K562 (cell line): ENCODE measurements at regions not wholly inside any gene's neighbourhood (a gene's known extent, or its start where the extent isn't known, plus 50 kb on each side); places are given as distances from the start of the nearest gene placed in this dataset.

Source experiments
- ATAC-seq: fragments of 200-7000 bp; cut with Tn5 transposase; 3 replicates; pipeline ENCODE4 v1.9.1; 2020; ENCODE audit warnings: moderate library complexity
- BruUV-seq: library from RNA; stranded (reverse); fragments of 400-500 nt; replicated peaks from 2 replicates; lab custom pipeline; 2021; lab: Mats Ljungman, UMichigan
- CTCF ChIA-PET: fragments of 300-600 bp; formaldehyde crosslinking; extraction: SDS; loops from one replicate; lab custom pipeline; 2021; ENCODE audit warnings: low intra/inter-chr PET ratio; lab: Yijun Ruan, JAX
- POLR2A ChIA-PET: fragments of 300-600, 350-650 bp; sonication (Branson Sonifier 250); formaldehyde crosslinking; extraction: SDS; loops from one replicate; lab custom pipeline; 2021; ENCODE audit warnings: antibody characterized with exemption, inconsistent platforms; lab: Yijun Ruan, JAX
- DNase-seq, 4 experiments: peaks; one replicate each; pipeline versions ENCODE4 v3.0.0 to v3.0.0-alpha.2; 2011 to 2018; ENCODE audit warnings: low spot score in 3 of 4, mixed read lengths in 3 of 4; ENCODE audit errors: extremely low read depth in 1 of 4
- FAIRE-seq: peaks from 2 replicates; lab custom pipeline; 2011; peaks lifted over from hg19 to GRCh38; lab: Jason Lieb, UNC
- H2AFZ ChIP-seq: 2 replicates; pipeline ENCODE4 v1.6.0; 2011; ENCODE audit warnings: low read depth, low read length, control low read depth, inconsistent platforms
- H3K27ac ChIP-seq: fragments of 200-600 bp; 3 replicates; pipeline ENCODE4 v1.8.0; 2011; ENCODE audit warnings: low read depth, mild to moderate bottlenecking, control low read depth, inconsistent platforms, low read length, moderate library complexity, mixed read lengths; ENCODE audit errors: extremely low read depth
- H3K27me3 ChIP-seq, 2 experiments: fragments of 300-600 bp in 1 of 2; 2 replicates in 1 of 2; 3 replicates in 1 of 2; pipeline versions ENCODE4 v1.6.0 to v1.8.0; 2011; ENCODE audit warnings: inconsistent platforms in 2 of 2, low read length in 2 of 2, mild to moderate bottlenecking in 1 of 2, mixed read lengths in 1 of 2, moderate library complexity in 1 of 2; ENCODE audit not compliant: control insufficient read depth in 2 of 2, insufficient read depth in 2 of 2
- H3K36me3 ChIP-seq: fragments of 300-600 bp; 3 replicates; pipeline ENCODE4 v1.8.0; 2011; ENCODE audit warnings: mild to moderate bottlenecking, low read length, inconsistent platforms; ENCODE audit not compliant: control insufficient read depth, insufficient read depth
- H3K4me1 ChIP-seq, 2 experiments: fragments of 200-600 bp in 1 of 2; replicated peaks in 1 of 2; 2 replicates in 1 of 2; 3 replicates in 1 of 2; pipeline versions ENCODE4 v1.5.1 to v1.8.0; 2011; ENCODE audit warnings: inconsistent platforms in 2 of 2, low read length in 2 of 2, mild to moderate bottlenecking in 1 of 2, mixed read lengths in 1 of 2, moderate library complexity in 1 of 2; ENCODE audit not compliant: control insufficient read depth in 2 of 2, insufficient read depth in 2 of 2
- H3K4me2 ChIP-seq: 2 replicates; pipeline ENCODE4 v1.6.1; 2011; ENCODE audit warnings: low read length, control low read depth, inconsistent platforms, mixed read lengths; ENCODE audit not compliant: insufficient read depth
- H3K4me3 ChIP-seq: fragments of 200-600 bp; sonication (generic), shearing (Covaris generic); 2 replicates; pipeline ENCODE4 v1.5.1; 2016; ENCODE audit warnings: control low read depth, inconsistent platforms
- H3K79me2 ChIP-seq: fragments of 200-600 bp; 3 replicates; pipeline ENCODE4 v1.8.0; 2011; ENCODE audit warnings: low read length, inconsistent platforms; ENCODE audit not compliant: control insufficient read depth, insufficient read depth
- H3K9ac ChIP-seq, 2 experiments: 2 replicates each; pipeline versions ENCODE4 v1.6.0 to v1.6.1; 2011; ENCODE audit warnings: low read depth in 2 of 2, low read length in 2 of 2, control low read depth in 1 of 2, inconsistent platforms in 1 of 2, mild to moderate bottlenecking in 1 of 2, mixed read lengths in 1 of 2; ENCODE audit not compliant: insufficient read depth in 1 of 2
- H3K9me1 ChIP-seq: one replicate; pipeline ENCODE4 v1.6.0; 2011; ENCODE audit warnings: inconsistent platforms, mild to moderate bottlenecking, low read length, moderate library complexity; ENCODE audit not compliant: control insufficient read depth, insufficient read depth
- H3K9me3 ChIP-seq: replicated peaks from 2 replicates; pipeline ENCODE4 v1.5.1; 2011; ENCODE audit warnings: low read depth, low read length, inconsistent platforms; ENCODE audit not compliant: control insufficient read depth, insufficient read depth
- H4K20me1 ChIP-seq: replicated peaks from 2 replicates; pipeline ENCODE4 v1.6.1; 2011; ENCODE audit warnings: low read length, inconsistent platforms, mixed read lengths; ENCODE audit not compliant: control insufficient read depth, insufficient read depth
- CCAR2 ChIP-seq: fragments of 200-400 bp; formaldehyde crosslinking; IDR thresholded peaks from 2 replicates; pipeline ENCODE4 v1.6.1; 2017; ENCODE audit warnings: mild to moderate bottlenecking, low read depth, low read length
- CHAMP1 ChIP-seq: fragments of 450-650 bp; IDR thresholded peaks from 2 replicates; pipeline ENCODE4 v1.6.1; 2016; ENCODE audit warnings: mild to moderate bottlenecking
- MEF2A ChIP-seq: IDR thresholded peaks from 2 replicates; pipeline ENCODE4 v1.6.1; 2011; ENCODE audit warnings: low read depth, mild to moderate bottlenecking, low read length, moderate library complexity; ENCODE audit not compliant: control insufficient read depth
- PRDM10 ChIP-seq: fragments of 450-650 bp; IDR thresholded peaks from 2 replicates; pipeline ENCODE4 v1.6.1; 2018; ENCODE audit not compliant: partially characterized antibody
- PTBP1 ChIP-seq: fragments of 200-400 bp; formaldehyde crosslinking; IDR thresholded peaks from 2 replicates; pipeline ENCODE4 v1.6.1; 2017; ENCODE audit warnings: low read depth, low read length
- RFX1 ChIP-seq: fragments of 450-650 bp; IDR thresholded peaks from 2 replicates; pipeline ENCODE4 v1.6.1; 2016; ENCODE audit warnings: mild to moderate bottlenecking, moderate library complexity
- SIRT6 ChIP-seq: IDR thresholded peaks from one replicate; pipeline ENCODE4 v1.6.1; 2012; ENCODE audit warnings: low read depth, mild to moderate bottlenecking, control low read depth, inconsistent platforms, low read length, moderate library complexity
- SP1 ChIP-seq: sonication (generic); formaldehyde crosslinking; IDR thresholded peaks from 2 replicates; pipeline ENCODE4 v1.8.1; 2022; ENCODE audit warnings: mild to moderate bottlenecking, missing genetic modification reagents
- U2AF1 ChIP-seq: fragments of 200-400 bp; formaldehyde crosslinking; optimal IDR thresholded peaks from 2 replicates; pipeline ENCODE3; 2017; ENCODE audit warnings: mild to moderate bottlenecking, low read depth, low read length, moderate library complexity
- WGBS: fragments of 100-300 bp; shearing (Covaris generic); methylation state at CpG from one replicate; pipeline ENCODE4 v1.1.6; 2016; ENCODE audit warnings: low coverage, mixed read lengths; ENCODE audit not compliant: insufficient coverage; ENCODE audit errors: missing lambda C conversion rate; 5-methylcytosine and 5-hydroxymethylcytosine counted together
- in situ Hi-C: fragments of 300-500 bp; cut with MboI; formaldehyde crosslinking; loops from 4 replicates; pipeline ENCODE4 v1.15.0; 2018; ENCODE audit warnings: inconsistent platforms, mixed read lengths
- intact Hi-C: fragments of 100-400 bp; cut with micrococcal nuclease; formaldehyde crosslinking; loops from 2 replicates; pipeline ENCODE4 v1.14.2; 2022

GRCh38 chr4:20137176-20137575, 114.5 kb upstream of the SLIT2 start:
- CTCF ChIA-PET: no interaction called here
- intact Hi-C loops: no loop called here

DNA sequence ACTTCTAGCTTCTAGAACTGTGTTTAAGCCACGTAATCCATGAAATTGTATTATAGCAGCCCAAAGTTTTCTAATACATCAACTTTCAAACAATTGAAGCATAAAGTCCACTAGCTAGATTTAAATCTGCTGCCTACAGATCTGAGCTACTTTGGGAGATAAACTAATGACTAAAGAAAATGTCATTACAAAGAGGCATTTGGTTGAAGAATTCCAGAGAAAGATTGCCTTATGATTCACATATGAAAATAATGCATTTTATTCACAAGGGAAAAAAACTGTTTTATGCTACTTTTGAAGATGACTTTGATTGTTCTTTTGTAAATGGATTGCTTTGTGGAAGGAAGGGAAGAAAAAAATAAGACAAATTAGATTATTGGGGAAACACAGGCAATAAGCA, 124.1 kb upstream of the SLIT2 start:
- WGBS: 9% methylated on average over 1 of the region's 1 CpG
- H3K9me1 ChIP-seq: no peaks in the 10 kb centered on the region
- no peaks in the 10 kb centered on the region for H3K36me3 ChIP-seq
- H3K9ac ChIP-seq: no peak overlapping the region
- no peak overlapping the region for H3K4me3 ChIP-seq
- H2AFZ ChIP-seq: no peak overlapping the region
- H3K27me3 ChIP-seq: no peaks in the 10 kb centered on the region
- intact Hi-C loops (no loop called here), in situ Hi-C loops (no loop called here)
- H3K79me2 ChIP-seq: no peaks in the 10 kb centered on the region
- ChIA-PET POLR2A (no interaction called here), CTCF (no interaction called here)
- H3K27ac ChIP-seq: no peak overlapping the region
- FAIRE-seq (no peak), ATAC-seq (no peak), DNase-seq (no peak)
- no peaks in the 10 kb centered on the region for H3K4me1 ChIP-seq
- H3K9me3 ChIP-seq: no peaks in the 10 kb centered on the region; the same call in 1 of the 2 replicates
- no peaks in the 10 kb centered on the region for H4K20me1 ChIP-seq
- no peak overlapping the region for H3K4me2 ChIP-seq
- no TSS peak for BruUV-seq
- TF ChIP-seq MEF2A (no peak), PRDM10 (no peak), CHAMP1 (no peak), CCAR2 (no peak), U2AF1 (no peak), SIRT6 (no peak)

More at GRCh38 chr4:20137176-20137575, 114.5 kb upstream of the SLIT2 start:
- Histone ChIP-seq H3K9ac (no peak overlapping the region), H3K4me1 (no peaks in the 10 kb centered on the region), H3K9me1 (no peaks in the 10 kb centered on the region), H3K4me3 (no peak overlapping the region), H3K27me3 (no peaks in the 10 kb centered on the region), H3K27ac (no peak overlapping the region), H3K4me2 (no peak overlapping the region), H4K20me1 (no peaks in the 10 kb centered on the region), H3K36me3 (no peaks in the 10 kb centered on the region), H3K9me3 (no peaks in the 10 kb centered on the region; the same call in 1 of the 2 replicates), H3K79me2 (no peaks in the 10 kb centered on the region), H2AFZ (no peak overlapping the region)
- POLR2A ChIA-PET: no interaction called here
- ATAC-seq: no peak
- TF ChIP-seq SP1 (CRISPR knock-in tag) (no peak), PTBP1 (no peak), RFX1 (peak; percentile 36; the same call in 1 of the 2 replicates)
- no peak for DNase-seq
- no peak for FAIRE-seq
- in situ Hi-C loops: no loop called here
- no TSS peak for BruUV-seq
- WGBS: 0% methylated on average over 2 of the region's 2 CpGs
